Spleen (tissue), 11 donors: ENCODE measurements at regions not wholly inside any gene's neighbourhood (a gene's known extent, or its start where the extent isn't known, plus 50 kb on each side); places are given as distances from the start of the nearest gene placed in this dataset.

Source experiments
- DNase-seq: peaks from one replicate; pipeline ENCODE4 v3.0.0-alpha.2; 2020
- H3K27ac ChIP-seq, 8 donors: fragments of 200-600 bp; sonication (generic) in 7 of 8; 1 replicate in 4 of 8; 2 replicates in 4 of 8; pipeline versions ENCODE4 v1.5.0 to v1.8.0; 2016 to 2021; ENCODE audit warnings: inconsistent platforms in 4 of 8, mild to moderate bottlenecking in 4 of 8, moderate library complexity in 1 of 8
- H3K27me3 ChIP-seq, 7 donors: fragments of 200-600 bp; sonication (generic) in 6 of 7; replicated peaks in 1 of 7; 1 replicate in 4 of 7; 2 replicates in 3 of 7; pipeline versions ENCODE4 v1.5.0 to v1.8.0; 2016 to 2021; ENCODE audit warnings: inconsistent platforms in 3 of 7, mild to moderate bottlenecking in 1 of 7
- H3K36me3 ChIP-seq, 6 donors: fragments of 200-600 bp; sonication (generic) in 5 of 6; 1 replicate in 4 of 6; 2 replicates in 2 of 6; pipeline versions ENCODE4 v1.5.0 to v1.8.0; 2016 to 2021; ENCODE audit warnings: inconsistent platforms in 2 of 6
- H3K4me1 ChIP-seq, 6 donors: fragments of 200-600 bp; sonication (generic) in 5 of 6; 1 replicate in 3 of 6; 2 replicates in 3 of 6; pipeline versions ENCODE4 v1.5.0 to v1.8.0; 2016 to 2021; ENCODE audit warnings: inconsistent platforms in 3 of 6
- H3K4me3 ChIP-seq, 8 donors: fragments of 200-600 bp; sonication (generic) in 7 of 8; 1 replicate in 4 of 8; 2 replicates in 4 of 8; pipeline versions ENCODE4 v1.5.0 to v1.8.0; 2016 to 2021; ENCODE audit warnings: inconsistent platforms in 4 of 8, mild to moderate bottlenecking in 4 of 8, moderate library complexity in 2 of 8
- H3K9me3 ChIP-seq, 8 donors: fragments of 200-600 bp; sonication (generic) in 7 of 8; 1 replicate in 4 of 8; 2 replicates in 4 of 8; pipeline versions ENCODE4 v1.5.0 to v1.8.0; 2016 to 2021; ENCODE audit warnings: inconsistent platforms in 4 of 8
- CTCF ChIP-seq, 11 experiments: fragments of 200-600 bp in 7 of 11; fragments of 450-650 bp in 4 of 11; sonication (generic) in 4 of 11; IDR thresholded peaks in 8 of 11; conservative IDR thresholded peaks in 3 of 11; 1 replicate in 7 of 11; 2 replicates in 4 of 11; pipeline versions ENCODE4 v1.4.0 to v1.8.0; 2016 to 2021; ENCODE audit warnings: antibody characterized with exemption in 11 of 11, inconsistent platforms in 4 of 11, mild to moderate bottlenecking in 1 of 11
- POLR2A ChIP-seq, 3 donors: fragments of 450-650 bp; IDR thresholded peaks; one replicate each; pipeline ENCODE4 v1.5.1; 2017; ENCODE audit warnings: antibody characterized with exemption in 3 of 3, mild to moderate bottlenecking in 1 of 3
- POLR2AphosphoS5 ChIP-seq, 3 donors: sonication (generic); formaldehyde crosslinking; IDR thresholded peaks; one replicate each; pipeline ENCODE4 v1.5.1; 2017; ENCODE audit warnings: antibody characterized with exemption in 3 of 3
- WGBS, 5 donors: extraction: QIAGEN DNeasy Blood & Tissue Kit in 3 of 5; methylation state at CpG; one replicate each; pipeline versions ENCODE4 v1.1.5 to v1.1.7; 2013 to 2018; 5-methylcytosine and 5-hydroxymethylcytosine counted together
- intact Hi-C: fragments of 100-400 bp; cut with DNase I; formaldehyde crosslinking; loops from one replicate; pipeline ENCODE4 v1.15.0; 2023; ENCODE audit warnings: low total_unique reads
- donor health status: healthy with polysubstance abuse.
- donor health status: DM: no; HTN: no; CAD: no; lungs with moderate emphysema.
- donor health status: DM: no; HTN: no; CAD: no.
- donor health status: Bipolar disorder and iron deficiency.
- donor health status: healthy.
- donor health status: DM: no; HTN: no; CAD: no.
- donor health status: DM: yes; HTN: yes; CAD: no.

GRCh38 chr2:153710128-153710527 is 161.6 kb upstream of the GALNT13 start:
- WGBS, 5 donors: 87 to 92% (median 88%) methylated on average over 6 of the region's 6 CpGs
- Histone ChIP-seq H3K27ac (no peak overlapping the region), H3K9me3 (peaks cover 0 to 18% (median 0%) of the 10 kb centered on the region in 8 donors), H3K4me3 (no peak overlapping the region), H3K4me1 (no peaks in the 10 kb centered on the region), H3K27me3 (no peaks in the 10 kb centered on the region), H3K36me3 (no peaks in the 10 kb centered on the region)
- intact Hi-C loops: no loop called here
- DNase-seq: no peak
- TF ChIP-seq POLR2AphosphoS5 (IDR thresholded peaks at IDR 0.05) (no peak), POLR2A (IDR thresholded peaks at IDR 0.05) (no peak), CTCF (IDR thresholded peaks at IDR 0.05 in 8 of 11, conservative IDR thresholded peaks at IDR 0.05 in 3 of 11) (no peak)

- Histone ChIP-seq H3K27me3 (no peaks in the 10 kb centered on the region), H3K4me3 (no peak overlapping the region), H3K27ac (no peak overlapping the region), H3K9me3 (peaks cover 0 to 12% (median 3%) of the 10 kb centered on the region in 8 donors), H3K36me3 (no peaks in the 10 kb centered on the region), H3K4me1 (no peaks in the 10 kb centered on the region)
- TF ChIP-seq CTCF (IDR thresholded peaks at IDR 0.05 in 8 of 11, conservative IDR thresholded peaks at IDR 0.05 in 3 of 11): no peak
- no peak for TF ChIP-seq POLR2A (IDR thresholded peaks at IDR 0.05)
- no peak for TF ChIP-seq POLR2AphosphoS5 (IDR thresholded peaks at IDR 0.05)
- intact Hi-C loops: no loop called here
- no peak for DNase-seq
- WGBS, 5 donors: 54 to 71% (median 66%) methylated on average over 2 of the region's 2 CpGs
Measured at GRCh38 chr2:153715218-153715850, 156.4 kb upstream of the GALNT13 start.

GRCh38 chr2:153717060-153717459 is 154.7 kb upstream of the GALNT13 start:
- TF ChIP-seq POLR2A (IDR thresholded peaks at IDR 0.05): no peak
- no peak for TF ChIP-seq POLR2AphosphoS5 (IDR thresholded peaks at IDR 0.05)
- TF ChIP-seq CTCF (IDR thresholded peaks at IDR 0.05 in 8 of 11, conservative IDR thresholded peaks at IDR 0.05 in 3 of 11): no peak
- WGBS, 5 donors: 59 to 81% (median 72%) methylated on average over 2 of the region's 2 CpGs
- Histone ChIP-seq H3K4me1 (no peaks in the 10 kb centered on the region), H3K9me3 (peaks cover 0 to 12% (median 3%) of the 10 kb centered on the region in 8 donors), H3K27me3 (no peaks in the 10 kb centered on the region), H3K36me3 (no peaks in the 10 kb centered on the region), H3K27ac (no peak overlapping the region), H3K4me3 (no peak overlapping the region)
- intact Hi-C loops: no loop called here
- no peak for DNase-seq

GRCh38 chr2:153739394-153739793 is 132.3 kb upstream of the GALNT13 start:
- Histone ChIP-seq H3K27me3 (no peaks in the 10 kb centered on the region), H3K9me3 (peaks cover 0 to 11% (median 0%) of the 10 kb centered on the region in 8 donors), H3K4me3 (no peak overlapping the region), H3K36me3 (no peaks in the 10 kb centered on the region), H3K4me1 (no peaks in the 10 kb centered on the region), H3K27ac (no peak overlapping the region)
- no peak for TF ChIP-seq POLR2AphosphoS5 (IDR thresholded peaks at IDR 0.05)
- TF ChIP-seq CTCF (IDR thresholded peaks at IDR 0.05 in 8 of 11, conservative IDR thresholded peaks at IDR 0.05 in 3 of 11): no peak
- TF ChIP-seq POLR2A (IDR thresholded peaks at IDR 0.05): no peak
- intact Hi-C loops: no loop called here
- no peak for DNase-seq
